HG02840 (cell line): ENCODE measurements at regions not wholly inside any gene's neighbourhood (a gene's known extent, or its start where the extent isn't known, plus 50 kb on each side); places are given as distances from the start of the nearest gene placed in this dataset.

ENCODE experiments used
- ATAC-seq: cut with Tn5 transposase; IDR thresholded peaks from one replicate; pipeline ENCODE4 v1.9.1; 2021; ENCODE audit warnings: mild to moderate bottlenecking, moderate library complexity, moderate number of reproducible peaks; ENCODE audit not compliant: unreplicated experiment, low FRiP score

- ATAC-seq = no peak
Observed at GRCh38 chr4:156505341-156505955, 466.2 kb downstream of the PDGFC start.

- ATAC-seq = no peak
Observed at GRCh38 chr4:156503119-156503518, 468.5 kb downstream of the PDGFC start.

- no peak for ATAC-seq
Observed at GRCh38 chr4:156501962-156502361, 469.6 kb downstream of the PDGFC start.

- no peak for ATAC-seq
Observed at GRCh38 chr4:156499684-156500083, 471.9 kb downstream of the PDGFC start.

GRCh38 chr4:156497486-156497885 is 474.1 kb downstream of the PDGFC start:
- no peak for ATAC-seq

- no peak for ATAC-seq
Observed at GRCh38 chr4:156496797-156497196, 474.8 kb downstream of the PDGFC start.

- ATAC-seq = no peak
Observed at GRCh38 chr4:156495836-156496235, 475.8 kb downstream of the PDGFC start.

GRCh38 chr4:156495091-156495490 is 476.5 kb downstream of the PDGFC start:
- ATAC-seq = no peak

- ATAC-seq = no peak
Observed at GRCh38 chr4:156493858-156494257, 477.7 kb downstream of the PDGFC start.

GRCh38 chr4:156487107-156487506 is 484.5 kb downstream of the PDGFC start:
- no peak for ATAC-seq

- no peak for ATAC-seq
Observed at GRCh38 chr4:156481845-156482244, 489.8 kb downstream of the PDGFC start.

- no peak for ATAC-seq
Observed at GRCh38 chr4:156477636-156478035, 494.0 kb downstream of the PDGFC start.

- ATAC-seq = no peak
Observed at GRCh38 chr4:156476359-156476758, 495.2 kb downstream of the PDGFC start.

- no peak for ATAC-seq
Observed at GRCh38 chr4:156475322-156475721, 496.3 kb downstream of the PDGFC start.

GRCh38 chr4:156473151-156473550 is 498.4 kb downstream of the PDGFC start:
- no peak for ATAC-seq

GRCh38 chr4:156472624-156473023 is 499.0 kb downstream of the PDGFC start:
- no peak for ATAC-seq

GRCh38 chr4:156459584-156459983 is 505.9 kb upstream of the CTSO start:
- no peak for ATAC-seq

- ATAC-seq = no peak
Observed at GRCh38 chr4:156456830-156457229, 503.2 kb upstream of the CTSO start.

- no peak for ATAC-seq
Observed at GRCh38 chr4:156443488-156443887, 489.8 kb upstream of the CTSO start.

GRCh38 chr4:156442912-156443311 is 489.2 kb upstream of the CTSO start:
- no peak for ATAC-seq

GRCh38 chr4:156439576-156440200 is 486.0 kb upstream of the CTSO start:
- no peak for ATAC-seq

- ATAC-seq = no peak
Observed at GRCh38 chr4:156437666-156438065, 484.0 kb upstream of the CTSO start.
